ENCODE measurements at regions not wholly inside any gene's neighbourhood (a gene's known extent, or its start where the extent isn't known, plus 50 kb on each side); places are given as distances from the start of the nearest gene placed in this dataset.

GRCh38 chr6:40194447-40195170 is 260.3 kb upstream of the MOCS1 start:
- no peak for DNase-seq

GRCh38 chr6:40192516-40192915 is 258.3 kb upstream of the MOCS1 start:
- DNase-seq, result no peak

- DNase-seq, result peak; percentile 4
Observed at GRCh38 chr6:40188931-40189330, 254.7 kb upstream of the MOCS1 start.

DNA sequence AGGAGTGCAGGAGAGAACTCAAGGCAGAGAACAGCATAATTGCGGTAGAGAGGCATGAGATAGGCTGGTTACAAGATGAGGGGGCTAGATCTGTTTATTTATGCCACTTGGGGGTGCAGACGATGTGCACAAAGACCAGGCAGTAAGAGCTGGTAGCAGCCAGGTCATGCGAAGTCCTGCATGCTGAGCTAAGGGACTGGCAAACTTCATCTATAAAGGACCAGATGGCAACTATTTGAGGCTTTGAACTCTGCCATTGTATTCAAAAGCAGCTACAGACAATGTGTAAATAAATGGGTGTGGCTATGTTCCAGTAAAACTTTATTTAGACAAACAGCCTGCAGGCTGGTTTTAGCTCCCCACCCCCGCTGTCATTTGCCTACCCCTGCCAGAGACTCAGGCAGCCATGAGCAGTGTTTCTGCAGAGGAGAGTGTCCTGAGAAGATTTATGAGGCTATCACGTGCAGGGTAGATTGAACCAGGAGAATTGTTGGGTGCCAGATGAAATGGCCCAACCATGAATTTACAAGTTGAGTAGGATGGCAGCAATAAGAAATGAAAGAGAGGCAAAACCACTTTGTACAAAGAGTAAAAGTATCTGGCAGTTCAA is 253.4 kb upstream of the MOCS1 start:
- DNase-seq, result no peak

DNA sequence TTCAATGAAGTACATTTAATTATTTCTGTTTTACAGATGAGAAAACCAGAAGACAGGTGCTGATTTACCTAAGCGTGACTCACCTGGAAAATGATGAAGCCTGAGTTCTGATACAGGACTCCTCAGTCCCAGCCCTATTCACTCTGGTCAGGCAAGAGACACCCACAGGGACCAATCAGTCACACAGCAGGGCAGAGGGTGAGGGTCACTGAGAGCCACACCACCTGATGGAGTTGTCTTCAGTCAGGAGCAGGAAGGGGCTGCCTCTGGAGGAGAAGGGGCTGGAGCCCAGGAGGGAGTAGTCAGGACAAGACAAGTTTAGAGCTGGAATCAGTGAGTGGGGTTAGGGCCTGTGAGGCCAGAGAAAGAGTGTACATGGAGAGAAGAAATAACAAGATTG is 251.2 kb upstream of the MOCS1 start:
- DNase-seq, result no peak

DNA sequence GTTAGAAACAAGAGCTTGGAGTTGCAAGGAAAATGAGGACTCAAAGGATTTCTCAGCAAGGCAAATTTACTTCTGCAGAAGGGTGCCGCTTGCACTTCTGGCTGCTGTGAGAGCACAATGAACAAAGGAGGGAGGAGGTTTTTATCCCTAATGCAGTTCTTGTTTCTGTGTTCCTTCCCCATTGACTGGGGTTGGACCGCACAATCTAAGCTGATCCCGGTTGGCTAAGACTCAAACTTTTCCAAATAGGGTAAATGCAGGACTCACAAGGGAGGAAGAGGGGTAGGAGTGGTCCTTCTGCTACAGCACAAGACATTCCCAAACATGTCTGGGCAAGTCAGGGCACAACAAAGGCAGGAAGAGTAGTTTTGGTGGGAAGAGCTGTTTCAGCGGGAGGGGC is 249.6 kb upstream of the MOCS1 start:
- DNase-seq, result no peak

- DNase-seq, result no peak
Observed at GRCh38 chr6:40181367-40181766, 247.1 kb upstream of the MOCS1 start.

DNA sequence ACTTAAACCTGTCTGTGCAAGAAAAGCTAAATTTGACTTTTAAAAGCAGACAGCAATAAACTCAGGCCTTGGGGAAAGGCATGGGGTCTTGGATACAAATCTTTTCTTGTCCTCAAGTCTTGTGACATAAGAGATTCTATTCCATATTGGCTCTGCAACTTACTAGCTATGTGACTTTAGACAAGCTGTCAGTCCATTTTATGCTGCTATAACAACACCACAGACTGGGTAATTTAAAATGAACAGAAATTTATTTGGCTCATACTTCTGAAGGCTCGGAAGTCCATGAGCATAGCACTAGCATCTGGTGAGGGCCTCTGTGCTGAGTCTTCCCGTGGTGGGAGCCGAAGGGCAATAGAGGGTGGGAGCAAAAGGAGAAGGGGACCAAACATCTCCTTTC is 246.0 kb upstream of the MOCS1 start:
- DNase-seq, result no peak

DNA sequence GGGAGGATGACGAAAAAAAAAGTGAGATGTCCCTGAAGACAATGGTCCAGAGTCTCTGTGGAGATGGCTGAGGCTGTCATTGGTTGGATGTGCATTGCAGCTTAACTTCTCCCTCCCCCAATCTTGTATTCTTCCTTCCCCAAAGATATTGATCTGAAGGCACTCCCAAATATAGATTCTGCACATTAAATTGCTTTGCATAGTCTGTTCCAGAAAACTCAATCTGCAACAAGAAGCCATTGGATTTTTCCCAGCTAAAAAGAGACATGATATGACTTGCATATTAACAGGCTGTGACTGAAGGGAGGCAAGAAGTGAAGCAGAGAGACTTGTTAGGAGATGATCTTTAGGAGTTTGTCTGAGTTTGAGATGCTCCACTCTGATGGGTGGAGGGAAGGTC is 245.2 kb upstream of the MOCS1 start:
- DNase-seq, result no peak

GRCh38 chr6:40177598-40177997 is 243.3 kb upstream of the MOCS1 start:
- no peak for DNase-seq

DNA sequence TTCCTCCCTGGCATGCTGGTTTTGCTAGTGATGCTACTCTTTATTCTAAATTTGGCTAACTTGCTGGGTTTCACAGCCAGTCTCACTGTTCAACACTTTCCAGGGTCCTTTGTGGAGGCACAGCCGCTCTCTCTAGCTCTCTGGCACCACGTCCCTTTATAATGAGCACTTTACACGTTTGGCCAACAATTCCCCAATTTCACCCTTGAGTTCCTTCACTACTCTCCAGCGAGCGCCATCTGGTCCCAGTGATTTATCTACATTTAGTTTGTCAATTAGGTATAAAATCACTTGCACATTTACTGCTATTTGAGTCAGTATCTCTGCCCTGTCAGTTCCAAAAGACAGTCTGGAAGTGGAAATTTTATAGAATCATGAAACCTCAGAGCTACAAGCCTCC is 241.9 kb upstream of the MOCS1 start:
- DNase-seq, result no peak

GRCh38 chr6:40172272-40172671 is 238.0 kb upstream of the MOCS1 start:
- DNase-seq, result no peak

DNA sequence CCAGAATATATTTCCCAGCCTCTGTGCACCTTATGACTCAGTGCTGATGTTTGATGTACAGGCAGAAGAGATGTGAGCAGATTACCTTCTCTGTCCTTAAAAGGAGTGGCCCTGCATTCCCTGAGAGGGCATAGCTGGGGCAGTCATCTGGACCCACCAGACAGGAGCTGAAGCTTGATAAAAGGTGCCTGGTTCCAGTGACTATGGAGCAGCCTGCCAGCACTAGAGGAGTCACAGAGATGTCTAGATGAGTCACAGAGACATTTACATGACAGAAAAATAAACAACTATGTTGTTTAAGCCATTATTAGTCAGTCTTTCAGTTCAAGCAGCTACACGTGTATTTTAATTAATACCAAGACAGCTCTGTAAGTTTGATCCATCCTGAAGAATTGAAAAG is 237.1 kb upstream of the MOCS1 start:
- no peak for DNase-seq

- DNase-seq, result no peak
Observed at GRCh38 chr6:40170856-40171255, 236.6 kb upstream of the MOCS1 start.

- no peak for DNase-seq
Observed at GRCh38 chr6:40169878-40170277, 235.6 kb upstream of the MOCS1 start.

DNA sequence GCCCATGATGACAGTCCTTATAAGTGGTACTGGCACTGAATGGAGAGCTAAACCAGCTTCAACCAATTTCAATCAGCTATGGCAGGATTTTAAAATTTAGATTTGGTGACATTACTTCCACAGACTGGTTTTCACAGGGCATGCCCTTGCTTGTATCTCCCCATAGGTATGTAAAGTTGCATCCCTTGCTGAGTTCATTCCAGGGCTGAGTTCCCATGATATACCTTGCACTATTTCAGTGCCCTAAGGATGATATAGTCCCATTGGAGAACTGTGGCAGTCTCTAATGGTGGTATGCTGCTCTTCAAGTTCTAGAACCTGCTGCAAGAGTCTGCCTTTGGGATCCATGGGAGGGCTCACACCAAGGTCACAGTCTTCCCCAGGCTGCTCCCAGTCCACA is 232.7 kb upstream of the MOCS1 start:
- no peak for DNase-seq

DNA sequence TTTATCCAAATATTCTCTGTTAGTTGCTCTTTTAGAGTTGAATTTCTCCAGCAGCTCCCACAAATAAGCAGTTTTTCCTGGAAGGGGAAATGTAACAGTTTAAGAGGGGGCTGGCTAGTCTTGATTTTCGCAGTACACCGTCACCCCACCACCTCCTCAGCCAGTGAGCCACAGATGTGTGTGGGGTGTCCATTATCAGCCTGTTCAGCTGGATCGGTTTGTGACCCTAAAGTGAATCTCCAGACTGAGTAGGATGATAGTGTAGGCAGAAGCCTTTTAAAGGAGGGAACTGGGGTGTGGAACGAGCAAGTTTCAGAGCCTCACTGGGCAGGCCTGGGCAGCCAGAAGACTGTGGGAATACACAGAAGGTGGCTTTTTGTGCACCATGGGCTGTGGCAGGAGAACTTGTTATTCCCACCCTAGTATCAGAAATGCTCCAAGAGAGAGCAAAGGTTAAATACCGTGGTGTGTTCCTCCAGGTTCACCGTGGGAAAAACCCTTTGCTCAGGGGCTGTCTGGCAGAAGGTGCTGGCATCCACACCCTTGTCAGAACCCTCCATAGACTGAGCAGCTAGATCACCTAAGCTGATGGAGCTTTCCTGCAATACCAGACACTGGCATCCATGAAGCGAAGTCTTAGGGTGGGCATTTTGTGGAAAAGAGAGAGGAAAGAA is 230.9 kb upstream of the MOCS1 start:
- no peak for DNase-seq

DNA sequence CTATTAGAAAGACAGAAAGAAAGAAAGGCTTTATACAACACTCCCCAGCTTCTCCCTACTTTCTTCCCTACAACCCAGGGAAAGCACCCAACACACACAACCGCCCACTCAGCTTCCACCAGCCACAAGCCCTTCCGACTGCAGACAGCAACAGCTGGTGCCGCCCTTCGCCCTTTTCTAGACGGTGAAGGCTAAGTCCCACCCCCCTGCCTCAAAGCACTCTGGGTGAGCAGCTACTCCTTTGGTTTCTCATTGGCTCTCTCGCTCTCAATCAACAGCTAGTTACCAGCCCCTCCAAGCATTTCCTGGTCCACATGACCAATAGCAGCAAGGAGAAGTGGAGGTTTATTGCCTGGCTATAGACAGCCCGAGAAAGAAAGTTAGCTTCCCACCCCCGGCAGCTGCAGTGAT is 230.1 kb upstream of the MOCS1 start:
- peak; percentile 35 for DNase-seq

- no peak for DNase-seq
Observed at GRCh38 chr6:40163924-40164323, 229.7 kb upstream of the MOCS1 start.

GRCh38 chr6:40162074-40162473 is 227.8 kb upstream of the MOCS1 start:
- no peak for DNase-seq

GRCh38 chr6:40160826-40161225 is 226.6 kb upstream of the MOCS1 start:
- peak; percentile 2 for DNase-seq

DNA sequence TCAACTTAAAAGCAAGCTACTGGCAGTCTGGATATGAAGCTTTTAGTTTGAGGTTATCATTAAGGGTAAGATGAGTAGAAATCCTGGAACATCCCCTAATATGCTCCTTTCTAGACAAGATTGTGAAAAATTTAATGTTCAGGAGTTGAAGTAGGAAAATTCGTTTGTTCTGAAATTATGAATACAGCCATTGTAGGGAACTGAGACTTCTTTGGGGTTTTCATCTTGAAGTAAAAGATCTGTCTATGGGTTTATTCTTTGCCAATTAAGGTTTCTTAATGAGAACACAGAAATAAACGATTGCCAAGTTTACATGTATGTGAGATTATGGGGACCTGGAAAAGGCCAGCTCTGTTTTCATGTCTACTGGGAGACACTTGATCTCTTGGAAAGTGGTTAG is 225.6 kb upstream of the MOCS1 start:
- DNase-seq, result no peak

GRCh38 chr6:40152701-40153436 is 218.6 kb upstream of the MOCS1 start:
- no peak for DNase-seq
